ENCODE measurements at regions not wholly inside any gene's neighbourhood (a gene's known extent, or its start where the extent isn't known, plus 50 kb on each side); places are given as distances from the start of the nearest gene placed in this dataset.

DNA sequence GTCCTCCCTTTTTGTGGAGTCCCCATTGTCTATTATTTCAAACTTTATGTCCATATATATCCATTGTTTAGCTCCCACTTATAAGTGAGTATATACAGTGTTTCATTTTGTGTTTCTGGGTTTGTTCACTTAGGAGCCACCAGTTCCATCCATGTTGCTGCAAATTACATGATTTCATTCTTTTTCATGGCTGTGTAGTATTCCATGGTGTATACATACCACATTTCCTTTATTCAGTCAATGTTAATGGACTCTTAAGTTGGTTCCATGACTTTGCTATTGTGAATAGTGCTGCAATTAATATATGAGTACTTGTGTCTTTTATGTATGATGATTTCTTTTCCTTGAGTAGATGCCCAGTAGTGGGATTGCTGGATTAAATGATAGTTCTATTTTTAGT, 329.1 kb downstream of the AR start:
- no peaks in the 10 kb centered on the region for H3K4me1 ChIP-seq (ENCODE audit: control insufficient read depth, insufficient read depth, low read length)
- H3K9me3 ChIP-seq (ENCODE audit: control insufficient read depth, insufficient read depth, low read depth, low read length), result peaks cover 15% of the 10 kb centered on the region
- H3K27ac ChIP-seq (ENCODE audit: low read depth, low read length), result no peak overlapping the region
- H3K27me3 ChIP-seq (ENCODE audit: control insufficient read depth, insufficient read depth, low read length), result no peaks in the 10 kb centered on the region
- no peak overlapping the region for H3K9ac ChIP-seq (ENCODE audit: low read length)
- H3K4me3 ChIP-seq (ENCODE audit: low read depth, low read length), result no peak overlapping the region
- H3K36me3 ChIP-seq (ENCODE audit: control insufficient read depth, insufficient read depth, low read length), result no peaks in the 10 kb centered on the region

DNA sequence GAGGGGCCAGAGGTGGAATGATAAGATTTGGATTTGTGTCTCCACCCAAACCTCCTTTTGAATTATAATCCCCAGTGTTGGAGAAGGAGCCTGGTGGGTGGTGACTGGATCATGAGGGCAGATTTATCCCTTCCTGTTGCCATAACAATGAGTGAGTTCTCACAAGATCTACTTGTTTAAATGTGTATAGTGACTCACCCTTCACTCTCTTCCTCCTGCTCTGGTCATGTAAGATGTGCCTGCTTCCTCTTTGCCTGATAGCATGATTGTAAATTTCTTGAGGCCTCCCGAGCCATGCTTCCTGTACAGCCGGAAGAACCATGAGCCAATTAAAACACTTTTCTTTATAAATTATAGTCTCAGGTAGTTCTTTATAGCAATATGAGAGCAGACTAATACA, 348.6 kb downstream of the AR start:
- H3K36me3 ChIP-seq (ENCODE audit: control insufficient read depth, insufficient read depth, low read length), result peaks cover 13% of the 10 kb centered on the region; the same call in 1 of the 2 replicates
- no peaks in the 10 kb centered on the region for H3K27me3 ChIP-seq (ENCODE audit: control insufficient read depth, insufficient read depth, low read length)
- peaks cover 78% of the 10 kb centered on the region for H3K9me3 ChIP-seq (ENCODE audit: control insufficient read depth, insufficient read depth, low read depth, low read length)
- H3K4me1 ChIP-seq (ENCODE audit: control insufficient read depth, insufficient read depth, low read length), result no peaks in the 10 kb centered on the region
- no peak overlapping the region for H3K4me3 ChIP-seq (ENCODE audit: low read depth, low read length)
- no peak overlapping the region for H3K27ac ChIP-seq (ENCODE audit: low read depth, low read length)
- no peak overlapping the region for H3K9ac ChIP-seq (ENCODE audit: low read length)

DNA sequence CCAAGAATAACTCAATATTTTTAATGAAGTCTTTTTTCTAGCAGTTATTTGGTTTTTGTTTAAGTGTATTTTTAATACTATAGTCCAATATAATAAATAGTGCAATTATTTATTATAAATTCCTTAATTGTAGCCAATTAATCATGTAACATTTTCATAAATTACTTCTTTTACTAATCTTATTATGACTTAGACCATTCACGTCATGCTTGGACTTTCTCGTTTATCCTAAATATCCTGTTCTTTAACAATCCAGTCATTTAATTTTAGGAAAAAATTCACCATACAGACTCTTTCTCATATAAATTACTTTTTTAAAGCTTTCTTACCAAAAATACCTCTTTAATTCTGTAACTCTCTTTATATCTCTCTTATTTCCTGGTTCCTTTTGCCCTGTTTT, 350.1 kb downstream of the AR start:
- no peak overlapping the region for H3K4me3 ChIP-seq (ENCODE audit: low read depth, low read length)
- peaks cover 81% of the 10 kb centered on the region for H3K9me3 ChIP-seq (ENCODE audit: control insufficient read depth, insufficient read depth, low read depth, low read length)
- H3K27me3 ChIP-seq (ENCODE audit: control insufficient read depth, insufficient read depth, low read length), result no peaks in the 10 kb centered on the region
- H3K4me1 ChIP-seq (ENCODE audit: control insufficient read depth, insufficient read depth, low read length), result no peaks in the 10 kb centered on the region
- no peak overlapping the region for H3K27ac ChIP-seq (ENCODE audit: low read depth, low read length)
- H3K36me3 ChIP-seq (ENCODE audit: control insufficient read depth, insufficient read depth, low read length), result peaks cover 13% of the 10 kb centered on the region; the same call in 1 of the 2 replicates
- no peak overlapping the region for H3K9ac ChIP-seq (ENCODE audit: low read length)

DNA sequence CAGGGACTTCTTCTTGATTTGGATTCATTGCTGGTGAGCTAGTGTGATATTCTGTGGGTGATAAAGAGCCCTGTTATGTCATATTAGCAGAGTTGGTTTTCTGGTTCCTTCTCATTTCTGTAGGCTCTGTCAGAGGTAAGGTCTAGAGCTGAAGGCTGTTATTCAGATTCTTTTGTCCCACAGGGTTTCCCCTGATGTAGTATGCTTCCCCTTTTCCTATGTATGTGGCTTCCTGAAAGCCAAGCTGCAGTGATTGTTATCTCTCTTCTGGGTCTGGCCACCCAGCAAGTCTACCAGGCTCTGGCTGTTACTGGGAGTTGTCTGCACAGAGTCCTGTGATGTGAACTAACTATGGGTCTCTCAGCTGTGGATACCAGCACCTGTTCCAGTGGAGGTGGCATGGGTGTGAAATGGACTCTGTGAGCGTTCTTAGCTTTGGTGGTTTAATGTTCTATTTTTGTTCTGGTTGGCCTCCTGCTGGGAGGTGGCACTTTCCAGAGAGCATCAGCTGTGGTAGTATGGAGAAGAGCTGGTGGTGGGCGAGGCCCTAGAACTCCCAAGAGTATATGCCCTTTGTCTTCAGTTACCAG, 373.7 kb downstream of the AR start:
- H3K4me3 ChIP-seq (ENCODE audit: low read depth, low read length), result no peak overlapping the region
- H3K9ac ChIP-seq (ENCODE audit: low read length), result no peak overlapping the region
- H3K36me3 ChIP-seq (ENCODE audit: control insufficient read depth, insufficient read depth, low read length), result no peaks in the 10 kb centered on the region
- no peaks in the 10 kb centered on the region for H3K4me1 ChIP-seq (ENCODE audit: control insufficient read depth, insufficient read depth, low read length)
- H3K9me3 ChIP-seq (ENCODE audit: control insufficient read depth, insufficient read depth, low read depth, low read length), result peaks cover 29% of the 10 kb centered on the region
- H3K27me3 ChIP-seq (ENCODE audit: control insufficient read depth, insufficient read depth, low read length), result no peaks in the 10 kb centered on the region
- H3K27ac ChIP-seq (ENCODE audit: low read depth, low read length), result no peak overlapping the region

DNA sequence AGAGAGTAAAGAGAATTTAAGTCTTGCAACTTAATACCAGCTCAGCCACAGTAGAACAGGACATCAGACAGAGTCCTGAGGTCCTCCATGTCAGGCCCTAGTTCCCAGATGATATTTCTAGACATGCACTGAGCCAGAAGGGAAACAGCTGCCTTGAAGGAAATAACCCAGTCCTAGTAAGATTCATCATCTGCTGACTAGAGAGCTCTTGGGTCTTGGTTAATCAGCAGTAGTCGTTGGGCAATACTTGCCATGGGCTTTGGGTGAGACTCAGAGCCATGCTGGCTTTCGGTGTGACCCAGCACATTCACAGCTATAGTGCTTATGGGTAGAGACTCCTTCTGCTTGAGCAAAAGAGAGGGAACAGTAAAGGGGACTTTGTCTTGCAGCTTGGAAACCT, 379.1 kb downstream of the AR start:
- H3K36me3 ChIP-seq (ENCODE audit: control insufficient read depth, insufficient read depth, low read length), result no peaks in the 10 kb centered on the region; the same call in 1 of the 2 replicates
- H3K4me3 ChIP-seq (ENCODE audit: low read depth, low read length), result no peak overlapping the region
- no peak overlapping the region for H3K9ac ChIP-seq (ENCODE audit: low read length)
- no peak overlapping the region for H3K27ac ChIP-seq (ENCODE audit: low read depth, low read length)
- H3K9me3 ChIP-seq (ENCODE audit: control insufficient read depth, insufficient read depth, low read depth, low read length), result peaks cover 15% of the 10 kb centered on the region
- no peaks in the 10 kb centered on the region for H3K27me3 ChIP-seq (ENCODE audit: control insufficient read depth, insufficient read depth, low read length)
- no peaks in the 10 kb centered on the region for H3K4me1 ChIP-seq (ENCODE audit: control insufficient read depth, insufficient read depth, low read length)

GRCh38 chrX:67939270-67939669, 395.4 kb downstream of the AR start:
- Histone ChIP-seq H3K36me3 (ENCODE audit: control insufficient read depth, insufficient read depth, low read length) (no peaks in the 10 kb centered on the region), H3K4me1 (ENCODE audit: control insufficient read depth, insufficient read depth, low read length) (no peaks in the 10 kb centered on the region), H3K27ac (ENCODE audit: low read depth, low read length) (no peak overlapping the region), H3K9ac (ENCODE audit: low read length) (no peak overlapping the region), H3K4me3 (ENCODE audit: low read depth, low read length) (no peak overlapping the region), H3K27me3 (ENCODE audit: control insufficient read depth, insufficient read depth, low read length) (no peaks in the 10 kb centered on the region), H3K9me3 (ENCODE audit: control insufficient read depth, insufficient read depth, low read depth, low read length) (peaks cover 14% of the 10 kb centered on the region; the same call in 1 of the 2 replicates)

DNA sequence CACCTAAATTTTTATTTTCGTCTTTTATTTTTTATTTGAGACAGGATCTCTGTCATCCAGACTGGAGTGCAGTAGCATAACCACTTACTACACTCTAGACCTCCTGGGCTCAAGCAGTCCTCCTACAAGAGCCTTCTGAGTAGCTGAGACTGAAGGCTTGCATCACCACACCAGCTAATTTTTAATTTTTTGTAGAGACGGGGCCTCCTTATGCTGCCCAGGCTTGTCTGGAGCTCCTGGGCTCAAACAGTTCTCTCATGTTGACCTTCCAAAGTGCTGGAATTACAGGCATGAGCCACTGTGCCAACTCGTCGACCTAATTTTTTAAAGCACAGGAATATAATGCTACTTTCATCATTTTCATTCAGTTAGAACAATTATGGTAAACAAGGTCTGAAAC, 405.4 kb downstream of the AR start:
- Histone ChIP-seq H3K4me3 (ENCODE audit: low read depth, low read length) (no peak overlapping the region), H3K4me1 (ENCODE audit: control insufficient read depth, insufficient read depth, low read length) (peaks cover 2% of the 10 kb centered on the region; the same call in 1 of the 2 replicates), H3K9ac (ENCODE audit: low read length) (no peak overlapping the region), H3K9me3 (ENCODE audit: control insufficient read depth, insufficient read depth, low read depth, low read length) (peaks cover 24% of the 10 kb centered on the region), H3K27ac (ENCODE audit: low read depth, low read length) (no peak overlapping the region), H3K27me3 (ENCODE audit: control insufficient read depth, insufficient read depth, low read length) (no peaks in the 10 kb centered on the region), H3K36me3 (ENCODE audit: control insufficient read depth, insufficient read depth, low read length) (no peaks in the 10 kb centered on the region)

DNA sequence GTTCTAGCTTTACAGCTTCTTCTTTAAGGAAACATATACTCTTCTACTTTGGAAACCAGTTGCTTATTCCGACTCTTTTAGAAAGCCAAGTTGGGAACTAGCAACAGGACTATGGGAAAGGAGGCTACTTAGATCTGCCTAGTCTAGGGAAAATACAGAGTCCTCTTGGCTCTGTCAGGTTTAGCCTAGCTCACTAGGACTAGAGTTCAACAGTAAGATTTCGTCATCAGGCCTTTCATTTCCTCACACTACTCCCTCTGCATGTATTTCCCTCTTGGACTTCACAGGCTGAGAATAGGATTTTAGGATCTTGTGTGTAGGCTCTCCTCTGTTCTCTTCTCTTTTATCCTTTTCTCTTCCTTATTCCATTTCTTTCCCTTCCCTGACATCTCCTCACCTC, 409.8 kb downstream of the AR start:
- Histone ChIP-seq H3K27ac (ENCODE audit: low read depth, low read length) (no peak overlapping the region), H3K27me3 (ENCODE audit: control insufficient read depth, insufficient read depth, low read length) (no peaks in the 10 kb centered on the region), H3K9ac (ENCODE audit: low read length) (no peak overlapping the region), H3K4me1 (ENCODE audit: control insufficient read depth, insufficient read depth, low read length) (peaks cover 6% of the 10 kb centered on the region; the same call in 1 of the 2 replicates), H3K36me3 (ENCODE audit: control insufficient read depth, insufficient read depth, low read length) (no peaks in the 10 kb centered on the region), H3K9me3 (ENCODE audit: control insufficient read depth, insufficient read depth, low read depth, low read length) (peaks cover 29% of the 10 kb centered on the region), H3K4me3 (ENCODE audit: low read depth, low read length) (no peak overlapping the region)

DNA sequence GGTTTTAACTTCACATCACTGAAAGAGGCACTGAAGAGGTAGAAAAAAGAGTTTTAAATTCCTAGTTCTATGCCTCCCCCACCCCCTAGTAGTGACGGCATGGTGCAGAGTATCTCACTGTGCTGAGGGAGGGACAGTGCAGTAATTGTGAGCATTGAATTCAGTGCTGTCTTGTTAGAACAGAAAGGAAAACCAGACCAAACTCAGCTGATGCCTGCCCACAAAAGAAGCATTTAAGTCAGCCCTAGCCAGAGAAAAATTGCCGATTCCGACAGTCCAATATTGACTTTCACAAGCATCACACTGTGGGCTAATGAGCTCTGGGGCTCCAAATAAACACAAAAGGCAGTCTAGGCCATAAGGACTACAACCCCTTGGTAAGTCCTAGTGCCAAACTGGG, 417.7 kb downstream of the AR start:
- H3K4me1 ChIP-seq (ENCODE audit: control insufficient read depth, insufficient read depth, low read length), result 0 out of 2 replicates have a peak, but pooled peaks cover 4% of the 10 kb centered on the region

More for the DNA sequence above, 417.7 kb downstream of the AR start:
- H3K9me3 ChIP-seq (ENCODE audit: control insufficient read depth, insufficient read depth, low read depth, low read length), result peaks cover 15% of the 10 kb centered on the region; the same call in 1 of the 2 replicates
- no peak overlapping the region for H3K27ac ChIP-seq (ENCODE audit: low read depth, low read length)
- no peak overlapping the region for H3K4me3 ChIP-seq (ENCODE audit: low read depth, low read length)
- no peaks in the 10 kb centered on the region for H3K36me3 ChIP-seq (ENCODE audit: control insufficient read depth, insufficient read depth, low read length)
- H3K9ac ChIP-seq (ENCODE audit: low read length), result no peak overlapping the region
- H3K27me3 ChIP-seq (ENCODE audit: control insufficient read depth, insufficient read depth, low read length), result no peaks in the 10 kb centered on the region
